ENCODE measurements at regions not wholly inside any gene's neighbourhood (a gene's known extent, or its start where the extent isn't known, plus 50 kb on each side); places are given as distances from the start of the nearest gene placed in this dataset.

DNA sequence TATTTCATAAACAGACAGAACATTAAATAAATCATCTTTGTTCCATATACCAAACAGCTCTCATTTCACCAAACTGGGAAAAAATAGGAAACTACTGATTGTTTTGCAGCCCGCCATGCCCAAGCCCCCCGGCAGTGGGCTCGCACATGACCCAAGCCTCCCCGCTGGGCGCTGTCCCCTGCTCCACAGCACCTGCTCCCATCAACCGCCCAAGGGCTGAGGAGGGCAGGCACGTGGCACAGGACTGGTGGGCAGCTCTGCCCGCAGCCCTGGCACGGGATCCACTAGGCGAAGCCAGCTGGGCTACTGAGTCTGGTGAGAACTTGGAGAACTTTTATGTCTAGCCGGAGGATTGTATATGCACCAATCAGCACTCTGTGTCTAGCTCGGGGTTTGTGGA, 554.8 kb upstream of the CCNG1 start:
- Histone ChIP-seq H3K27ac (ENCODE audit: low read depth, low read length, poor library complexity, severe bottlenecking) (no peak overlapping the region), H3K9me3 (ENCODE audit: low read length) (no peaks in the 10 kb centered on the region), H3K4me1 (ENCODE audit: insufficient read depth, low read length, severe bottlenecking) (no peaks in the 10 kb centered on the region), H3K4me2 (ENCODE audit: low read length) (no peak overlapping the region), H3K27me3 (ENCODE audit: insufficient read depth, low read length) (no peaks in the 10 kb centered on the region), H4K20me1 (ENCODE audit: insufficient read depth, low read length) (no peaks in the 10 kb centered on the region), H3K79me2 (ENCODE audit: insufficient read depth, low read length) (no peaks in the 10 kb centered on the region), H3F3A (ENCODE audit: insufficient read depth, low read length) (no peaks in the 10 kb centered on the region), H3K36me3 (ENCODE audit: insufficient read depth, low read length) (no peaks in the 10 kb centered on the region), H3K4me3 (ENCODE audit: low read depth, low read length, poor library complexity, severe bottlenecking) (no peak overlapping the region), H3K9ac (ENCODE audit: low read length) (no peak overlapping the region), H2AFZ (ENCODE audit: low read length) (no peak overlapping the region), H3K9me2 (ENCODE audit: low read depth, low read length) (no peaks in the 10 kb centered on the region)
- TF ChIP-seq EZH2 (IDR thresholded peaks at IDR 0.05; ENCODE audit: borderline replicate concordance, low read length) = no peak
- TF ChIP-seq, protein P1, sequence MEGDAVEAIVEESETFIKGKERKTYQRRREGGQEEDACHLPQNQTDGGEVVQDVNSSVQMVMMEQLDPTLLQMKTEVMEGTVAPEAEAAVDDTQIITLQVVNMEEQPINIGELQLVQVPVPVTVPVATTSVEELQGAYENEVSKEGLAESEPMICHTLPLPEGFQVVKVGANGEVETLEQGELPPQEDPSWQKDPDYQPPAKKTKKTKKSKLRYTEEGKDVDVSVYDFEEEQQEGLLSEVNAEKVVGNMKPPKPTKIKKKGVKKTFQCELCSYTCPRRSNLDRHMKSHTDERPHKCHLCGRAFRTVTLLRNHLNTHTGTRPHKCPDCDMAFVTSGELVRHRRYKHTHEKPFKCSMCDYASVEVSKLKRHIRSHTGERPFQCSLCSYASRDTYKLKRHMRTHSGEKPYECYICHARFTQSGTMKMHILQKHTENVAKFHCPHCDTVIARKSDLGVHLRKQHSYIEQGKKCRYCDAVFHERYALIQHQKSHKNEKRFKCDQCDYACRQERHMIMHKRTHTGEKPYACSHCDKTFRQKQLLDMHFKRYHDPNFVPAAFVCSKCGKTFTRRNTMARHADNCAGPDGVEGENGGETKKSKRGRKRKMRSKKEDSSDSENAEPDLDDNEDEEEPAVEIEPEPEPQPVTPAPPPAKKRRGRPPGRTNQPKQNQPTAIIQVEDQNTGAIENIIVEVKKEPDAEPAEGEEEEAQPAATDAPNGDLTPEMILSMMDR (IDR thresholded peaks at IDR 0.05; ENCODE audit: low read length) = no peak

DNA sequence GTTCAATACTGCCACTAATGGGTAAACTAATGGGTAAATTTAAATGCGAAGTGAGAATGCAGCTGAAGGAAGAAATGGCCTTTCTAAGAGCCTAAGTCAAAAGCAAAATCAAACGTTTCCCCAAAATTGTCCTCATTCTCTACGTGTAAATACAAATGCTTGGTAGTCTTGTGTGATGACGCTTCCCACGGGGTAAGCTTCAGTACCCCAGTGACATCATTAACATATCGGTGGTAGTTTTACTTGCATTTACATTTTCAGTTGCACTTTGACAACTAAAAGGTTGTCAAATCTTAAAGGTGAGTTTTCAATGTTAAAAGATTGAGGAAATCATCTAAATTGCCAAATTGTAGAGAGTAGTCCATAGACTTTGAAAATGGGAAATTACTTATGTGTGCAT, 550.7 kb upstream of the CCNG1 start:
- Histone ChIP-seq H3K9ac (ENCODE audit: low read length) (no peak overlapping the region), H3K4me3 (ENCODE audit: low read depth, low read length, poor library complexity, severe bottlenecking) (no peak overlapping the region), H4K20me1 (ENCODE audit: insufficient read depth, low read length) (no peaks in the 10 kb centered on the region), H3K27me3 (ENCODE audit: insufficient read depth, low read length) (no peaks in the 10 kb centered on the region), H3K27ac (ENCODE audit: low read depth, low read length, poor library complexity, severe bottlenecking) (no peak overlapping the region), H3K9me2 (ENCODE audit: low read depth, low read length) (no peaks in the 10 kb centered on the region), H3K36me3 (ENCODE audit: insufficient read depth, low read length) (no peaks in the 10 kb centered on the region), H2AFZ (ENCODE audit: low read length) (no peak overlapping the region), H3K4me2 (ENCODE audit: low read length) (no peak overlapping the region), H3K79me2 (ENCODE audit: insufficient read depth, low read length) (no peaks in the 10 kb centered on the region), H3K4me1 (ENCODE audit: insufficient read depth, low read length, severe bottlenecking) (no peaks in the 10 kb centered on the region), H3F3A (ENCODE audit: insufficient read depth, low read length) (no peaks in the 10 kb centered on the region), H3K9me3 (ENCODE audit: low read length) (no peaks in the 10 kb centered on the region)
- no peak for TF ChIP-seq EZH2 (IDR thresholded peaks at IDR 0.05; ENCODE audit: borderline replicate concordance, low read length)
- TF ChIP-seq, protein P1 (IDR thresholded peaks at IDR 0.05; ENCODE audit: low read length) = no peak

GRCh38 chr5:162888268-162888667, 549.1 kb upstream of the CCNG1 start:
- H3K27me3 ChIP-seq (ENCODE audit: insufficient read depth, low read length) = no peaks in the 10 kb centered on the region
- H3K4me3 ChIP-seq (ENCODE audit: low read depth, low read length, poor library complexity, severe bottlenecking) = no peak overlapping the region
- no peak overlapping the region for H3K27ac ChIP-seq (ENCODE audit: low read depth, low read length, poor library complexity, severe bottlenecking)
- H3K9ac ChIP-seq (ENCODE audit: low read length) = no peak overlapping the region
- H3K9me3 ChIP-seq (ENCODE audit: low read length) = no peaks in the 10 kb centered on the region
- H3K9me2 ChIP-seq (ENCODE audit: low read depth, low read length) = no peaks in the 10 kb centered on the region
- H3K36me3 ChIP-seq (ENCODE audit: insufficient read depth, low read length) = no peaks in the 10 kb centered on the region
- H3F3A ChIP-seq (ENCODE audit: insufficient read depth, low read length) = no peaks in the 10 kb centered on the region
- no peaks in the 10 kb centered on the region for H4K20me1 ChIP-seq (ENCODE audit: insufficient read depth, low read length)
- no peaks in the 10 kb centered on the region for H3K4me1 ChIP-seq (ENCODE audit: insufficient read depth, low read length, severe bottlenecking)
- H3K79me2 ChIP-seq (ENCODE audit: insufficient read depth, low read length) = no peaks in the 10 kb centered on the region
- H2AFZ ChIP-seq (ENCODE audit: low read length) = no peak overlapping the region
- TF ChIP-seq EZH2 (IDR thresholded peaks at IDR 0.05; ENCODE audit: borderline replicate concordance, low read length) = no peak
- TF ChIP-seq, protein P1 (IDR thresholded peaks at IDR 0.05; ENCODE audit: low read length) = no peak
- no peak overlapping the region for H3K4me2 ChIP-seq (ENCODE audit: low read length)

Data from OCI-LY1 (cell line).